ENCODE measurements at regions not wholly inside any gene's neighbourhood (a gene's known extent, or its start where the extent isn't known, plus 50 kb on each side); places are given as distances from the start of the nearest gene placed in this dataset.

DNA sequence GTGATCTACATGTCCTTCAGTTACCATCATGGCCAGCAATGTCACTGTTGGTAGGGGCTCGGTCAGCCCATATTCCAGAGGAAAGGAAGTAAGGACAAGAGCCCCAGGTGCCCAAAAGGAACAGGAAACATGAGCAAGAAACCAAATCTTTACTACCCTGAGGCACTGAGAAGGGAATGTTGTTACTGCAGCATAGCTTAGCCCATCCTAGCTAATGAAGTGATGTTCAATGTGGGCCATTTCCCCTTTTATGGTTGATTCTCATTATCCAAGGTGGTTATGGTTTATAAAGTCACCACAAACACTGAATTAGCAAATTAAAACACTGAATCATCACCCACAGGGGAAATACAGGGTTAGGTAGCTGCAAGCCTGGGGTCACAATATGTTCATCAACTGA, 88.4 kb upstream of the C10orf90 start:
- TF ChIP-seq CTCF (IDR thresholded peaks at IDR 0.05) (no peak), POLR2AphosphoS5 (IDR thresholded peaks at IDR 0.05) (no peak), POLR2A (IDR thresholded peaks at IDR 0.05) (no peak), EP300 (IDR thresholded peaks at IDR 0.05) (no peak)
